HG03354 (cell line): ENCODE measurements at regions not wholly inside any gene's neighbourhood (a gene's known extent, or its start where the extent isn't known, plus 50 kb on each side); places are given as distances from the start of the nearest gene placed in this dataset.
"Not testable (repeated sequence)": the region's sequence is repeated elsewhere in the genome, so short reads cannot be mapped to it uniquely, and the experiment has no call there.

Source experiments
- ATAC-seq: cut with Tn5 transposase; IDR thresholded peaks from one replicate; pipeline ENCODE4 v1.9.1; 2021; ENCODE audit warnings: mild to moderate bottlenecking; ENCODE audit not compliant: unreplicated experiment, poor library complexity, severe bottlenecking

DNA sequence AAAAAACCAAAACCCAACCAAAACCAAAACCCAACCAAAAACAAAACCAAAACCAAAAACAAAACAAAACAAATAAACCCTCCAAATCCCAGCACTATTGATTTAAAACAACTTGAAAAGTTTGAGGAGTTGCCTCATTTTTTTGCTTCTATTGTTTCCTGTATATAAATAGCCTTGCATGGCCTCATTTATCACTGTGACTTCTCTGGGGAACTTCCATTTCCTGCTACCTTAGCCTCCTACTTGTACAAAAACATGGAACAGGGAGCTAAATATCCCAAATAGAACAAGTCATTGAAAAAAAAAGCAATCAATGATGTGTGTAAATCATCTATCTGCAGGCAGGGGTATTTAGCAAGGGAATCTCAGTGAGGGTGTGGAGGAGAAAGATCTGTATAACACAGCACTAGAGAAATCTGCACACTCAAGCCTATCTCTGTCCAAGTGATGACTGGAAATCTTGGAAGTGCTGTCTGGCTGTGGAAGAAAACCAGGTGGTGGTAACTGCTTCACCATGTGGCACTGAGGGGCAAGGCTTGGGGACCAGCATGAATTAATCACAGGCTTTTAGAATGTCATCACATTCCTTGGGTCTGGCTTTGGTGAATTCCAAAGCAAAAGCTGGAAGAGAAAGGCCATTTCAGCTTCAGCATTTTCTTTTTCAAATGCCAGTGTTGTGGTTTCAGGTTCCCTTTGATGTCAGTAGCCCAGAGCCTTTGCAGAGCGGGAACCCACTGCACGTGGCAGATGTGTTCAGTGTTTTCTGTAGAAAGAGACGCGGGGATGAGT, 349.5 kb upstream of the ZNF32 start:
- no peak for ATAC-seq

DNA sequence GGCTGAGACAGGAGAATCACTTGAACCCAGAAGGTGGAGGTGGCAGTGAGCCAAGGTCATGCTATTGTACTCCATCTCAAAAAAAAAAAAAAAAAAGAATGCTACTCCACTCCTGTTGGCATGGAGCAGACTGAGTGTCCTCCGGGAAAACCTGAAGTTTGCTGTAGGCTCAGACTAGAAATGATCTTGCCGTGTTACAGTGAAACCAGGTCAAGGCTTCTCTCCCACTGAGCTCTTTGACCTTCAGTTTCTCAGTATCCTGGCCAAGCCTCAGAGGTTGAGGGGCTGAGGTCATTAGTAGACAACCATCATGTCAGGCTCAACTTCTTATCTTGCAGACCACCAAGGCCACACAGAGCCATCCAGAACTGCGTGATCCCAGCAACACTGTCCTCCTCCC, 348.6 kb upstream of the ZNF32 start:
- no peak for ATAC-seq

- ATAC-seq = no peak
These were observed 345.9 kb upstream of the ZNF32 start for GRCh38 chr10:43994539-43994938.

GRCh38 chr10:43992816-43993215, 344.1 kb upstream of the ZNF32 start:
- ATAC-seq = not testable (repeated sequence)

DNA sequence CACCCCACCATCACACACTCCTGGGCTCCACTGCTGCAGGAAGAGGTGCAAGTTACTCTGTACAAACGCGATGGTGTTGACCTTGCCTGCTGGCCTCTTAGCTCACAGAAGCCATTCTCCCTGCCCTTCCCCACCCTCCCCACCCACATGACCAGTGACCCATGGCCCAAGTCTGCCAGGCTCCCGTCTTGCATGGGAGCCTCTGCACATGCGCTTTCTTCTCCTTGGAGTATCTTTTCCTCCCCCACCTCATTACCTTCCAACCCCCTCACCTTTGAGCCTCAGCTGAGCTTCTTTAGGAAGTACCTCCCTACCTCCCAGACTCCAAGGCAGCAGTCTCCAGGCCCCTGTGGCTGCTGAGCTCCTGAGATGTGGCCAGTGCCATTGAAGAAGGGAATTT, 337.7 kb upstream of the ZNF32 start:
- no peak for ATAC-seq

DNA sequence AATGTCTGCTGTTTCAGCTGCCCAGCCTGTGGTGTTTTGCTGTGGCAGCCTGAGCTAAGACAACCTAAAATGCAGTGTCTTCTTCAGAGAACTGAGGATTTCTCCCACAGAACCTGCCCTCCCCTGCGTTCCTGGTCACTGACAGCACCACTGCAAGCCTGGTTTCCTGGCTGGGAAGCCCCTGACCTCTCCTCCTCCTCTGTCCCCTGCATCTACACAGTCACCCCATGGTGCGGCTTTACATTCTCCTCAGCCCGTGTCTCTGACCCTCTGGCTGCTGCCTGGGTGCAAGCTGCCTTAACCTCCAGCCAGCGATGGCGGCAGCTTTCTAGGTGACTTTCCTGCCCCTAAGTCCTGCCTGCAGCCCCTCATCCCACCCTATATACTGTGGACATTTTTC, 337.3 kb upstream of the ZNF32 start:
- no peak for ATAC-seq

GRCh38 chr10:43983856-43984271, 335.2 kb upstream of the ZNF32 start:
- ATAC-seq = no peak

DNA sequence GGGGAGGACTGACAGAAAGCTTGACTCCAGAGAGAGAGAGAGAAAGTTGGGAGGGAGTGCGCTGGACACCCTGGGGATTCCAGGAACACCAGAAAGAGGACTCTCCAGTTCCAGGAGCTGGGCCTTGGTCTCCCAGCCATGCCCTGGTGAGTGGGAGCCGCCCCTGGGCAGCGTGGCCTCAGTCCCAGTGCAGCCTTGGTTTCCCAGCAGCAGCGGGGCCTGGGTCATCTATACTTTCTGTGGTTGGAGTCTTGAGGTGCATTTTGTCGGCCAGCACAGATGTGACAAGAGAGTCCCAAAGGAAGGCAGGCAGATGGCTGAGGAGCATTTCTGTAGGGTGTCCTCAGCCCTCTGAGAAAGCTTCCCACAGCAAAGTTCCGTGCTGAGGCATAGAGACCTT, 334.7 kb upstream of the ZNF32 start:
- ATAC-seq = no peak

DNA sequence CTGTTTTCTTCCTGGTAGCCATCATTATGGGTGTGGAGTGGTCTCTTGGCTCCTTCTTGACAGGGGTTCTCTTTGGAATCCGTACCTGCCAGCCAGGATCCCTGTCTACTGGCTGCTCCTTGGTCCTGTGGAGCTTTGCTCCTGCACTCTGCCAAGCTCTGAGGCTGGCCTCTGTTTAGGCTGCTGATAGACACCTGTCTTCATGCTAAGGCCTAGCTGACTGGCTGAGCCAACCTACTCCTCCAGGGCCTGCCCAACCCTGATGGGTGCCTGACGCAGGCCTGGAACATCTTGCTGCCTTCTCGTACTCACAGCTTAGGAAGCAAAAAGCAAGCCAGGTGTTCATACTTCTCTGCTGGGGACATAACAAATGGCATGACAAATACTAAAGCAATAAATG, 333.6 kb upstream of the ZNF32 start:
- ATAC-seq = no peak

GRCh38 chr10:43981696-43982095, 333.0 kb upstream of the ZNF32 start:
- ATAC-seq = no peak

DNA sequence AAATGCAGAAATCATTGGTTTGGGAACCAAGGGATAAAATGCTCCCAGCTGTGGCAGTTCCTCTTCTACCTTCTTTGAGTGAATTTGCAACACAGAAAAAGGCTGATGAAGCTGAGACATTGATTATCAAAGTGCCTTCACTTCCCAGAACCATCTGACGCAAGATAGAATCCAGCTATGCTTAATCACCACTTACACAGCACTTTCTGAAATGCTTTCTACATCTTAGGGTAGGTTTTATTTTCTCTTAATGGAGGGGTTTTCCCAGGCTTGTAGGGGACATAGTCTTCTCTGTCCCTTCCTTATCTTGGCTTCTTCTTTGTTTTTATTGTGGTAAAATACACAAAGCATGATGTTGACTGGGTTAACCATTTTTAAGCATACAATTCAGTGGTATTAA, 332.6 kb upstream of the ZNF32 start:
- ATAC-seq = no peak

GRCh38 chr10:43980715-43981114, 332.0 kb upstream of the ZNF32 start:
- ATAC-seq = no peak

- no peak for ATAC-seq
These were observed 331.6 kb upstream of the ZNF32 start for GRCh38 chr10:43980313-43980712.

DNA sequence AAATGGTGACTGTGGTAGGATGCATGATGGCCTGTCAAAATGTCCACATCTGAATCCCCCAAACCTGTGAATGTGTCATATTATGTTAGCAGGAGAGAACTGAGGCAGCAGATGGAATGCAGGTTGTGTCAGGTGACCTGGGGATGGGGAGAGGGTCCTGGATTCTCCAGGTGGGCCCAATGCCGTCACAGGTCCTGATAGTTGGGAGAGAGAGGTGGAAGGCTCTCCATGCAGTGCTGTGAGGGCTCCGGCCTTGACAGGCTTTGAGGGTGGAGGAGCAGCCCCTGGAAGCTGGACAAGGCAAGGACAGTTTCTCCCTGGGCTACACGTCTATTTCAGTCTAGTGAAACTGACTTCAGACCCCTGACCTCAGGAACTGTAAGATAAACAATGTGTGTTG, 330.9 kb upstream of the ZNF32 start:
- ATAC-seq = no peak

GRCh38 chr10:43978936-43979335, 330.3 kb upstream of the ZNF32 start:
- no peak for ATAC-seq

DNA sequence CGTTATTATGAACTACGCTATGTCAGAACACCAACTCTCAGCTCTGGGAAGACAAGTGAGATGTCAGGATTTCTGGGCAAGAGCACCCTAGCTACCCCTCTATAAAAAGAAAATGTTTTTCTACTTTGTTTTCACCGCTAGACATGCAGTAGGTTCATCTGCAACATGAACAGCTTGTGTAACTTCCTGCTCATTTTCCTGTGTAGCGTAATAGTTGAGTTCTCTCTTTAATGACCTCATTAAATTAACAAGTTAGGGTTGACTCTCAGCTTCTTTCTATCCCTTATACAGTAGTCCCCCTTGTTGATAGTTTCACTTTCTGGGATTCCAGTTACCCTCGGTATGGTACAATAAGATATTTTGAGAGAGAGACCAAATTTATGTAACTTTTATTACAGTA, 329.4 kb upstream of the ZNF32 start:
- ATAC-seq = no peak

- no peak for ATAC-seq
These were observed 327.6 kb upstream of the ZNF32 start for GRCh38 chr10:43976292-43976691.

DNA sequence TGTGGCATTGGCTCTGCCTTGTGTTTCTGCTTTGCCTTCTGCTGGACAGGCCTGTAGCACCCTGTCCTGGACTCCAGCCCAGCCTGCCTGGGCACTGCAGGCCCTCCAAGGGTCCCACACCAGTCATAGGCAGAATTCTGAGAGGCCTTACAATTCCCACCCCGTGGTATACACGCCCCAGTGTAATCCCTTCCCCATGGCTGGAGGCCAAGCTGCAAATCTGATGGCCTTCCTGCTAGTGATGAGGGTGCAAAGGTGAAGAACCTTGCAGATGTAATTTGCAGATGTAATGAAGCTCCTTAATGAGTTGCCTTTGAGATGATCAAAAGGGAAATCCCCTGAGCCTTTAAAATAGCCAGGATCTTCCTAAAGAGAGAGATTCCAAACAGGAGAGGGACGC, 325.1 kb upstream of the ZNF32 start:
- no peak for ATAC-seq

GRCh38 chr10:43972976-43973647, 324.4 kb upstream of the ZNF32 start:
- no peak for ATAC-seq

- ATAC-seq = no peak
These were observed 323.3 kb upstream of the ZNF32 start for GRCh38 chr10:43971981-43972380.

GRCh38 chr10:43971306-43971705, 322.6 kb upstream of the ZNF32 start:
- no peak for ATAC-seq
